ENCODE measurements at regions not wholly inside any gene's neighbourhood (a gene's known extent, or its start where the extent isn't known, plus 50 kb on each side); places are given as distances from the start of the nearest gene placed in this dataset.

DNA sequence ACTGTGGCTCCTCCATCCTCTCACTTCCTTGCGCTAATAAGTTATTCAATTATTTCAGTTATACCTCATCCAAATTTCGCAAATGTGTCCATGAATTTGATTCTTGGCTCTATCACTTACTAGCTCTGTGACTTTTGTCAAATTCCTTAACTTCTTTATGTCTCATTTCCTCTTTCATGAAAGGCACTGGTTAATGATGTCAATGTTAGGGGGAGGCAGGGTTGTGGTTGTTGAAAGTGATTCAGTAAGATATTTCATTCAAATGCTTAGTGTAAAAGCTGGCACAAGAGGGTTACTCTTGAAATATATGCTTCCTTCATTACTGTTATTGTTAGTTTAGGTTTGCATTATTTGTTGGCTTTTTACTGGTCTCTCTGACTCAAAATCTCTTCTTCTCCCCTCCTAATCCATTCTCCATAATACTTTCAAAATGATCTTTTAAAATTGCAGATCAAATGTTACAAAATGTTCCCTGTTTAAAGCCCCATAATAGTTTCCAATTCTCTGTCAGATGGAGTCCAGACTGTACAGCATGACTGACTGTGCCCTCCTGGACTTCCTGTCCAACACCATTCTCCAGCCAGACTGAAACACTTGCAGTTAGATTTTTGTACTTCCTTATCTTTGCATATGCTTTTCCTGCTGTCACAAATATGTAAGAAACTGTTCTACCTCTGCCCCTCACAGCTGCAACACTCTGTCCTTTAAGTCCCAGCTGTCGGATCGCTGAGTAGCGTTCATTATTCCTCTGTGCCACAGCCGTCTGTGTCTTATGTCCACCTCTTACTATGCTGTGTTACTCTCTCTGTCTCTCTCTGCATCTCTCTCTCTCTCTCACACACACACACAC, 510.6 kb upstream of the RAG2 start:
- TF ChIP-seq POLR2A (IDR thresholded peaks at IDR 0.05; ENCODE audit: low read depth, low read length) (no peak), POLR2AphosphoS5 (IDR thresholded peaks at IDR 0.05; ENCODE audit: low read depth, low read length) (no peak), TAF1 (IDR thresholded peaks at IDR 0.05; ENCODE audit: borderline replicate concordance, low read depth, low read length) (no peak)
- DNase-seq (ENCODE audit: insufficient read length) (no peak), FAIRE-seq (no peak)

DNA sequence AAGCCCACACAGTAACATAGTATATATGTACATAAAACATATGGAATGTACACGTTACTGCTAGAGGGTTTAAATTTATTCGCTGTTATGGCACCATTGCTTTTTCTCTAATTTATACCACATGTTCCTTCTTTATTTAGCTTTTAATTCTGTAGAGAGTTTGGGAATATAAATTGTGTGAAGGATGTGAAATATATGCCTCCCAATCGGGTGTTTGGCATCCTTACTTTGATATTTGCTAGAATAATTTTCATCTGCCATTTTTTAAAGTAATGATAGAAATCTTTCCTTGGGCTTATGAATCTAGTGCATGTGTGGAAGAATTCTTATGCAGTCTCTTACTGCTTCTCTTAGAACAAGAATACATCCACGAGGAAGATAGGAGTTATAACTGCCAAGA, 509.8 kb upstream of the RAG2 start:
- no peak for FAIRE-seq
- DNase-seq (ENCODE audit: insufficient read length), result no peak
- TF ChIP-seq POLR2A (IDR thresholded peaks at IDR 0.05; ENCODE audit: low read depth, low read length) (no peak), TAF1 (IDR thresholded peaks at IDR 0.05; ENCODE audit: borderline replicate concordance, low read depth, low read length) (no peak), POLR2AphosphoS5 (IDR thresholded peaks at IDR 0.05; ENCODE audit: low read depth, low read length) (no peak)

DNA sequence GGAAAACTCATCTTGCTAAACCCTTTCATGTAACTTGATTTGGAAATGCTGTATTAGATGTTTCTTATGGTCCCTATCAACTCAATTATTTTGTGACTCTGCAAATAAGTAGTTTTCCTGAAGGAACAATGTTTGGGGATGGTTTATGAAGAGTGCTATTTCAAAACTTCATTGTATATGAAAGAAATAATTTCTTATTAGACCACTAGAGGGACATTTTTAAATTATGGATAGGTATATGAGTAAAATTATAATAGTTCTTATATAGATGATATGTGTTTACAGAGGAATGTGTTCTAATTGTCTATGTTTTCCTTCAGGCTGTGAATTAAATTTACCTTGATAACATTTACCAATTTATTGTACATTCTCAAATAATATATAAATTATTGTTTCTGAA, 509.4 kb upstream of the RAG2 start:
- TF ChIP-seq POLR2A (IDR thresholded peaks at IDR 0.05; ENCODE audit: low read depth, low read length), result no peak
- DNase-seq (ENCODE audit: insufficient read length) (no peak), FAIRE-seq (no peak)

DNA sequence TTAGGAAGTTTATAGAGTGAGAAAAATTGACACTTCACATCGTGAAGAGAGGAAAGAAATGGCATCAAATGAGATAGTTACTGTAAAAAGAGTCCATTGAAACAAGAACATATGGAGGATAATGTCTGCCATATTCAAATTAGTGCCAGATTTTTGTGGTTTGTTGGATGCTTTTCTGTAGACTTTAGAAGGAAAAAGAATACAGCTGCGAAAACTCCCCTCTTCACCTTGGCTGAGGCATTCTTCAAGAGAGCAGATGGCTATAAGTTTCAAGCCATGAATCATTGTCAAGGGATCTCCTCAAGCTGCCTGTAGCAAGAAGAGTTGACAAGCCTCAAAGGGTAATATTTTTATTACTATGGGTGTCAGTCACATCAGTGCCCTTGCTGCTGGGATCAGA, 507.4 kb upstream of the RAG2 start:
- TF ChIP-seq POLR2AphosphoS5 (IDR thresholded peaks at IDR 0.05; ENCODE audit: low read depth, low read length) (no peak), TAF1 (IDR thresholded peaks at IDR 0.05; ENCODE audit: borderline replicate concordance, low read depth, low read length) (no peak)
- no peak for DNase-seq (ENCODE audit: insufficient read length)

DNA sequence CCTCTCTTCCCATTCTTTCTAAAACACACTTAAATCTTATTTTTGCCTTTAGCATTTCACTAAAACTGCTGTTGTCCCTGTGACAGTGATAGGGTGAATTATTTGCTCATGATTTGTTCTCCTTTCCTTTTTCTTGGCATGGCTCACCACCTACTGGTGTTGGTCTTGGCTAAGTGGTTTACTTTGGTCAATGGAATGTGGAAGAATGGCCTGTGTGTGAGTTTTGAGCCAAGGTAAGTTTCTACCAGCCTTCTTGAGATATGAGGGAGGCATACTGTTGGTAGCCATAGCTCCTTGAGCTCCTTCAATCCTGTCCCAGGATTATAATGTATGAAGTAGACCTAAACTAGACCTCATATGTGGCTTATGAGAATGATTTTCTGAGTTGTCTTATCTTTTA, 506.3 kb upstream of the RAG2 start:
- no peak for DNase-seq (ENCODE audit: insufficient read length)
- TF ChIP-seq POLR2A (IDR thresholded peaks at IDR 0.05; ENCODE audit: low read depth, low read length) (no peak), POLR2AphosphoS5 (IDR thresholded peaks at IDR 0.05; ENCODE audit: low read depth, low read length) (no peak), TAF1 (IDR thresholded peaks at IDR 0.05; ENCODE audit: borderline replicate concordance, low read depth, low read length) (no peak)
- no peak for FAIRE-seq

More for the DNA sequence above, 507.4 kb upstream of the RAG2 start:
- FAIRE-seq, result no peak

DNA sequence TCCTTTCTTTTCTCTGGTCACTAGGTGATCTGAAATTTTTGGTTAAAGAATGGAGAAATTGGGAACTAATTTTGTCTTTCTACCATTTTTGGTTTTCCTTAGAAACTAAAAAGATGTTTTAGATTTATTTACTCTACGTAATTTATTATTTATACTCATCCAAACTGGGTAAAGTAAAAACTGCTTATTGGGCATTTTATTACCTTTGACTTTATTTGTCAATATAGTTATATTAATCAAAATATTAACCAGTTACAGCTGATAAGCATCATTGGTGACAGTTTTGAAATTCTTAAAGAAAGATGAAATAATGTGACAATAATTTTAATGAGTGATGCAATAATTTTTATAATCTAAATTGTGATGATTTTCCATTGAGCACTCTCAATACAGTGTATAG, 502.0 kb upstream of the RAG2 start:
- FAIRE-seq (no peak), DNase-seq (ENCODE audit: insufficient read length) (no peak)
- TF ChIP-seq POLR2AphosphoS5 (IDR thresholded peaks at IDR 0.05; ENCODE audit: low read depth, low read length), result no peak
- TF ChIP-seq TAF1 (IDR thresholded peaks at IDR 0.05; ENCODE audit: borderline replicate concordance, low read depth, low read length), result no peak
- TF ChIP-seq POLR2A (IDR thresholded peaks at IDR 0.05; ENCODE audit: low read depth, low read length), result no peak

DNA sequence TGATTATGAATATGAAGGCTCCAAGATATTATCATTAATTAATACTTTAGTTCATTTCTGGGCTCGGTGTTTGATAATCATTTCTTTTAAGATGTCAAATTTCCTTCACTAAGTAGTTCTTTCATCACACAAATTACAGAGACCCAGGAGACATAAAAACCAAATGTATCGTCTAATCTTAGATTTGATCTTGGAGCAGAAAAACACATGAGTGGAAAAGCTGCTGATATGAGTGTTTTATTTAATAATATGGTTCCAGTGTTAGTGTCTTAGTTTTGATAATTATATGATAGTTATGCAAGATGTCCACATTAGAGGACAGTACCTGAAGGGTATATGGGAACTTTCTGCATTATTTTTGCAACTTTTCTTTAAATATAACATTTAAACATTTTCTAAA, 494.5 kb upstream of the RAG2 start:
- DNase-seq (ENCODE audit: insufficient read length) (no peak), FAIRE-seq (no peak)
- no peak for TF ChIP-seq TAF1 (IDR thresholded peaks at IDR 0.05; ENCODE audit: borderline replicate concordance, low read depth, low read length)
- TF ChIP-seq POLR2A (IDR thresholded peaks at IDR 0.05; ENCODE audit: low read depth, low read length), result no peak
- no peak for TF ChIP-seq POLR2AphosphoS5 (IDR thresholded peaks at IDR 0.05; ENCODE audit: low read depth, low read length)

DNA sequence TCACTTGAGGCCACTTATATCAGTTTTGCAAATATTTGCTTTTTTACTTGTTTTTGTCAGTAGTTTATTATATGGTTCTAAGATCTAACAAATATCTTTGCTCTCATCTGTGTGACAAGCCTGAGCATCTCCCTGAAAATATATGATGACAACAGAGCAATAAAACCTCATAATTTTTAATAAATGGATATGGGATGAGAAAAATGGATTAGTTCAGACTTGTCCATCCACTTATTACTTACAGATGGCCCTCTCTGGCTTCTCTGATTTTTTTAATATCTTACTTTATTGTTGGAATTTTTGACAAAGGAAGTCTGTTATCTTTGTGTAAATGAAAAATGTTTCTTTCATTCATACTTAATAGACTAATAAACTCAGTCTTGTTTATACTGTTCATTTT, 491.4 kb upstream of the RAG2 start:
- no peak for TF ChIP-seq TAF1 (IDR thresholded peaks at IDR 0.05; ENCODE audit: borderline replicate concordance, low read depth, low read length)
- no peak for TF ChIP-seq POLR2AphosphoS5 (IDR thresholded peaks at IDR 0.05; ENCODE audit: low read depth, low read length)
- TF ChIP-seq POLR2A (IDR thresholded peaks at IDR 0.05; ENCODE audit: low read depth, low read length), result no peak
- FAIRE-seq (no peak), DNase-seq (ENCODE audit: insufficient read length) (no peak)

DNA sequence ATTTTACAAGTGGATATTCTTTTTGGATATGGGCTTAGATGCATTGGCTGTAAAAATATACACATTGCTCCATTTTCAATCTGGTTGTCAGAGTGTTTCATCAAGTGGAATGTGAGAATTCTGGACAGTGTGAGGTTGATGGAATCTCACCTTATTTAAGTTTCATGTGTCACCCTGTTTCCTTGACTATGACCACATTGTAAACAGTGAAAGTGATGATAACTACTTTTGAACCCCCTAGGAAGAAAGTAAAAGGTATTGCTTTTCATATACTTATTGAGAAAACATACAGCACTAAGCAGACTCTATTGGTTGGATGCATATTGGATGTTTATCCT, 490.5 kb upstream of the RAG2 start:
- FAIRE-seq (no peak), DNase-seq (ENCODE audit: insufficient read length) (no peak)
- TF ChIP-seq TAF1 (IDR thresholded peaks at IDR 0.05; ENCODE audit: borderline replicate concordance, low read depth, low read length) (no peak), POLR2A (IDR thresholded peaks at IDR 0.05; ENCODE audit: low read depth, low read length) (no peak), POLR2AphosphoS5 (IDR thresholded peaks at IDR 0.05; ENCODE audit: low read depth, low read length) (no peak)

DNA sequence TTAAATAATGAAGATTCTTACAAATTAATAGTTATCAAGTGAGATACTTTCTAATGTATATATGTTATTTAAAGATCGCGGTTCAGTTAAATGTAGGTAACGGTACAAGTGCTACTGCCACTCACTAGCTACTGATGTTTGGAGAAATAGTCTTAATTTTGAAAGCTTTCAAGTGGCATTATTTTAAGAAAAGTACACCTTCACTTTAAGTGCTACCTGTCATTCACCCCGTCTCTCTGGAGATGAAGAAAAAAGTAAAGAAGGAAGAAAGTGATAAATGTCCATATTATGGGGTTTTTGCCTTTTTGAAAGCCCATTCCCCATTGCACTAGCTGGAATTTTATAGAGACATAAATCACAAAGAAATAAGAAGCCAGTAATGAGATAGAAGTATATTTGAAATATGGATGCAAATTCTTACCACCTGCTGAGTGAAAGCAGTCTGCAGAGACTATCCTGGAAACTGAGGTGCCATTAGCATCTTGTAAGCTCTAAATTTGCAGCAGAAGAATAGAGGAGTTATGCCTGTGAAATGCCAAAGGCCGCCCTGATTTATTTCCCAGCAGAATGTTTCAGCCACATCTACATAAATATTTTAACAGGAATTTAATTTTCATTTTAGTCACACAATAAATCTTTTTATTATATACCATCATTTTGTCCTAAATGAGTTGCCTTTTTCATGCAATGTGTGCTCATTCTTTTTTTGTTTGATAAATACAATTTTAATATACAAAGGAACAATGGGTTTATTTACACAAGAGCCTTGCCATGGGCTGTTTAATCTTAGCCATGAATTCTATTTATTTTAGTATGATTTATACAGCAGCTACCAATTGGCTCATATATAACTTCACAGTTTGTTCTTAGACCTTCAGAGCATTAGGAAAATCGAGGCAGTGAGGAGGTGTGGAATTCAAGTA, 489.9 kb upstream of the RAG2 start:
- no peak for DNase-seq (ENCODE audit: insufficient read length)

DNA sequence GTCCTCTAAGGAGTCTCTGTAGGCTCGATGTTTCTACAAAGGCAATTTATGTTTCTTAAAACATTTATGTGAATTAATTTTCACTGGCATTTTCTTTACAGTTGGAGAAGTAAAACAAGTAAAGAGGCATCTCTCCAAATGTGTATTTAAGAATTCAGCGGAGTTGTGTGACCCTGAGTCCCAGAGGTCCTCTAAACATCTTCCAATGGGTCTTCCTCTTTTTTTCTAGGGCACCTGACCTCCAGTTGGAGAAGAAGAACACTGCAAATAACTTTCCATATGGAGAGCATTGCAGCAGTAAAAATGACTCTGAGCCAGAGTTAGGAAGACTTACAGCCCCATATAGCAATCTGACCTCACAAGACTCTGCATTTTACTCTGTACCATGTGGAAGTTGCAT, 480.5 kb upstream of the RAG2 start:
- no peak for FAIRE-seq
- no peak for DNase-seq (ENCODE audit: insufficient read length)
- TF ChIP-seq TAF1 (IDR thresholded peaks at IDR 0.05; ENCODE audit: borderline replicate concordance, low read depth, low read length), result no peak
- no peak for TF ChIP-seq POLR2A (IDR thresholded peaks at IDR 0.05; ENCODE audit: low read depth, low read length)
- no peak for TF ChIP-seq POLR2AphosphoS5 (IDR thresholded peaks at IDR 0.05; ENCODE audit: low read depth, low read length)

More for the DNA sequence above, 489.9 kb upstream of the RAG2 start:
- TF ChIP-seq POLR2AphosphoS5 (IDR thresholded peaks at IDR 0.05; ENCODE audit: low read depth, low read length) (no peak), TAF1 (IDR thresholded peaks at IDR 0.05; ENCODE audit: borderline replicate concordance, low read depth, low read length) (no peak), POLR2A (IDR thresholded peaks at IDR 0.05; ENCODE audit: low read depth, low read length) (no peak)
- FAIRE-seq, result no peak

DNA sequence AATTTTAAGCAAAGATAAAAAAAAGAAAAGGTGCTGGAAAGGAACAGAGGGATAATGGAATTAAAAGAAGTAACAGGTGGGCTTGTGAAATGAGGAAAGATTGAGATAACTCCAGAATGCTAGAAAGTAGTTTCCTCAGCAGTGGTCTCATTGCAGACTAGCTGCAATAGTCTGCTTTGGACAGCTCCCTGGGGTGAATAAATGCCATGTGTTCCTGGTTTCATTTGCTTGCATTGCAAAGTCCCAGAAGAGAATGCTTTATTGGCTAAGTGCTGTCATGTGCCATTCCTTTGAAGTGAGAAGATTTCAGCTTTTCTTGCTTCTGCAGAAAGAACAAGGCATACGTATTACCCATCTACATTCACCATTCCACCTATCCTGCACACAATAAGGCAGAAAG, 478.8 kb upstream of the RAG2 start:
- TF ChIP-seq TAF1 (IDR thresholded peaks at IDR 0.05; ENCODE audit: borderline replicate concordance, low read depth, low read length) (no peak), POLR2AphosphoS5 (IDR thresholded peaks at IDR 0.05; ENCODE audit: low read depth, low read length) (no peak), POLR2A (IDR thresholded peaks at IDR 0.05; ENCODE audit: low read depth, low read length) (no peak)
- DNase-seq (ENCODE audit: insufficient read length), result no peak
- no peak for FAIRE-seq
